ENCODE measurements at regions not wholly inside any gene's neighbourhood (a gene's known extent, or its start where the extent isn't known, plus 50 kb on each side); places are given as distances from the start of the nearest gene placed in this dataset.

DNA sequence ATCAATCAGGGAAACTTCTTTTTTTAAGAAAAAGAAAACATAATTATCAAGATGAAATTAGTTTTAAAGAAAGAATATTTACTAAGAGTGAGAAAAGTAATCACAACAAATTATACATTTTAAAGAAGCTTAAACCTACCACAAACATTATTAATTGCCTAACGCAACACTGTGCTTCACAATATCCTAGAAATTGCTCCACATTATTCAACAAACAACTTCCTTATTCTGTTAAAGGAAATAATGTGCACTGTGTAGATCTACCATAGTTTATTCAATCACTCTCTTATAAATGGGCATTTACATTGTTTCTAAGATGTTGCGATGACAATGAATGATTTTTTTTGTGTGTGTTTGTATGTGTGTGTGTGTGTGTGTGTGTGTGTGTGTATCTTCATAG is 525.9 kb upstream of the KCNMB2 start:
- TF ChIP-seq, protein P1, sequence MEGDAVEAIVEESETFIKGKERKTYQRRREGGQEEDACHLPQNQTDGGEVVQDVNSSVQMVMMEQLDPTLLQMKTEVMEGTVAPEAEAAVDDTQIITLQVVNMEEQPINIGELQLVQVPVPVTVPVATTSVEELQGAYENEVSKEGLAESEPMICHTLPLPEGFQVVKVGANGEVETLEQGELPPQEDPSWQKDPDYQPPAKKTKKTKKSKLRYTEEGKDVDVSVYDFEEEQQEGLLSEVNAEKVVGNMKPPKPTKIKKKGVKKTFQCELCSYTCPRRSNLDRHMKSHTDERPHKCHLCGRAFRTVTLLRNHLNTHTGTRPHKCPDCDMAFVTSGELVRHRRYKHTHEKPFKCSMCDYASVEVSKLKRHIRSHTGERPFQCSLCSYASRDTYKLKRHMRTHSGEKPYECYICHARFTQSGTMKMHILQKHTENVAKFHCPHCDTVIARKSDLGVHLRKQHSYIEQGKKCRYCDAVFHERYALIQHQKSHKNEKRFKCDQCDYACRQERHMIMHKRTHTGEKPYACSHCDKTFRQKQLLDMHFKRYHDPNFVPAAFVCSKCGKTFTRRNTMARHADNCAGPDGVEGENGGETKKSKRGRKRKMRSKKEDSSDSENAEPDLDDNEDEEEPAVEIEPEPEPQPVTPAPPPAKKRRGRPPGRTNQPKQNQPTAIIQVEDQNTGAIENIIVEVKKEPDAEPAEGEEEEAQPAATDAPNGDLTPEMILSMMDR (IDR thresholded peaks at IDR 0.05) = no peak
- no peak for TF ChIP-seq POLR2A (IDR thresholded peaks at IDR 0.05)

All from adrenal gland (tissue), 5 donors.